Heart left ventricle (tissue), 13 donors: ENCODE measurements at regions not wholly inside any gene's neighbourhood (a gene's known extent, or its start where the extent isn't known, plus 50 kb on each side); places are given as distances from the start of the nearest gene placed in this dataset.

ENCODE experiments used
- CTCF ChIP-seq, 12 donors: fragments of 200-600 bp; sonication (generic) in 4 of 12; IDR thresholded peaks; one replicate each; pipeline versions ENCODE4 v1.5.0 to v1.8.0; 2018 to 2022; ENCODE audit warnings: antibody characterized with exemption in 12 of 12, mild to moderate bottlenecking in 5 of 12
- POLR2A ChIP-seq, 2 donors: fragments of 450-650 bp; IDR thresholded peaks; one replicate each; pipeline ENCODE4 v1.6.1; 2017; ENCODE audit warnings: antibody characterized with exemption in 2 of 2, mild to moderate bottlenecking in 2 of 2, moderate library complexity in 2 of 2
- donor health status: ischemic (EF 13 %, LVEDD 7.1; RV severe dilation, severe dysfunction).
- donor health status: DM: no; HTN: yes; CAD: no.
- donor health status: DM: no; HTN: no; CAD: no.
- donor health status: ischemic (EF 25% LVEDD 6.9; RV normal size, moderate dysfunction).
- donor health status: ischemic (EF 25% LVEDD 5.7; RV mildly dilated, moderate dysfunction).
- donor health status: ischemic (EF 35%, LVEDD 5.7; RV mildly dilated, moderate dysfunction).
- donor health status: nonischemic (EF 11% LVEDD 7.7; RV severe dilation, severe dysfunction).
- donor health status: DM: yes; HTN: yes; CAD: no.
- donor health status: PGD.
- donor health status: ischemic (EF 29% LVEDD 5.4; RV normal size, mild dysfunction).
- donor health status: nonischemic (EF 23%, LVEDD 6.1; RV moderate dilation, normal function).

GRCh38 chr16:55384288-55385247 is 60.6 kb downstream of the IRX6 start:
- TF ChIP-seq CTCF (IDR thresholded peaks at IDR 0.05) (no peak), POLR2A (IDR thresholded peaks at IDR 0.05) (no peak)
